ENCODE measurements at regions not wholly inside any gene's neighbourhood (a gene's known extent, or its start where the extent isn't known, plus 50 kb on each side); places are given as distances from the start of the nearest gene placed in this dataset.

- TF ChIP-seq CTCF (IDR thresholded peaks at IDR 0.05) (no peak), POLR2A (IDR thresholded peaks at IDR 0.05) (no peak)
These were observed 307.4 kb upstream of the SMIM31 start for GRCh38 chr4:164446516-164446915.

All from heart left ventricle (tissue), 13 donors.